OCI-LY7 (cell line): ENCODE measurements at regions not wholly inside any gene's neighbourhood (a gene's known extent, or its start where the extent isn't known, plus 50 kb on each side); places are given as distances from the start of the nearest gene placed in this dataset.

Source experiments
- BruUV-seq: library from RNA; stranded (reverse); fragments of 400-500 nt; replicated peaks from 2 replicates; lab custom pipeline; 2021; lab: Mats Ljungman, UMichigan
- CTCF ChIA-PET: fragments of 300-600 bp; sonication (Branson Sonifier 250); formaldehyde crosslinking; loops from one replicate; lab custom pipeline; 2022; ENCODE audit warnings: antibody characterized with exemption; ENCODE audit not compliant: unreplicated experiment; lab: Charles Lee
- POLR2A ChIA-PET: fragments of 300-600 bp; sonication (Branson Sonifier 250); formaldehyde crosslinking; loops from one replicate; lab custom pipeline; 2022; ENCODE audit warnings: antibody characterized with exemption; lab: Charles Lee
- DNase-seq: peaks from one replicate; pipeline ENCODE4 v3.0.0-alpha.2; 2015; ENCODE audit warnings: low spot score
- H2AFZ ChIP-seq: fragments of 200-600 bp; sonication (generic), shearing (Covaris generic); 2 replicates; pipeline ENCODE4 v1.6.1; 2014; ENCODE audit warnings: mild to moderate bottlenecking, antibody characterized with exemption, low read length, moderate library complexity
- H3K27ac ChIP-seq: fragments of 200-600 bp; sonication (generic); 2 replicates; pipeline ENCODE4 v1.5.1; 2014; ENCODE audit warnings: mixed run types, low read depth, mild to moderate bottlenecking, moderate library complexity, low read length, inconsistent platforms; ENCODE audit not compliant: poor library complexity, severe bottlenecking
- H3K36me3 ChIP-seq: fragments of 200-600 bp; sonication (generic); 2 replicates; pipeline ENCODE4 v1.6.1; 2014; ENCODE audit warnings: mild to moderate bottlenecking, antibody characterized with exemption, low read length, moderate library complexity, mixed read lengths; ENCODE audit not compliant: insufficient read depth
- H3K4me1 ChIP-seq: fragments of 200-600 bp; sonication (generic); 2 replicates; pipeline ENCODE4 v1.5.1; 2014; ENCODE audit warnings: mild to moderate bottlenecking, low read length; ENCODE audit not compliant: insufficient read depth, poor library complexity, severe bottlenecking
- H3K4me2 ChIP-seq: fragments of 200-600 bp; sonication (generic); 2 replicates; pipeline ENCODE4 v1.6.1; 2014; ENCODE audit warnings: mild to moderate bottlenecking, low read length
- H3K4me3 ChIP-seq: fragments of 200-600 bp; sonication (generic); 2 replicates; pipeline ENCODE4 v1.5.1; 2014; ENCODE audit warnings: mild to moderate bottlenecking, low read depth, low read length; ENCODE audit not compliant: poor library complexity, severe bottlenecking
- H3K79me2 ChIP-seq: fragments of 200-600 bp; sonication (generic); 2 replicates; pipeline ENCODE4 v1.6.1; 2016; ENCODE audit warnings: low read depth, mild to moderate bottlenecking, low read length, moderate library complexity, mixed read lengths; ENCODE audit not compliant: insufficient read depth
- H3K9me2 ChIP-seq: fragments of 200-600 bp; sonication (generic); 2 replicates; pipeline ENCODE4 v1.6.1; 2016; ENCODE audit warnings: mild to moderate bottlenecking, low read length, mixed read lengths; ENCODE audit not compliant: insufficient read depth
- H3K9me3 ChIP-seq: fragments of 200-600 bp; sonication (generic); 2 replicates; pipeline ENCODE4 v1.6.1; 2014; ENCODE audit warnings: mild to moderate bottlenecking, mixed run types, low read length, mixed read lengths
- H4K20me1 ChIP-seq: fragments of 200-600 bp; sonication (generic); 2 replicates; pipeline ENCODE4 v1.6.1; 2014; ENCODE audit warnings: mild to moderate bottlenecking, antibody characterized with exemption, low read length, moderate library complexity, mixed read lengths; ENCODE audit not compliant: insufficient read depth
- EZH2phosphoT487 ChIP-seq: fragments of 200-600 bp; sonication (generic); IDR thresholded peaks from 2 replicates; pipeline ENCODE4 v1.6.1; 2018; ENCODE audit warnings: low read depth, borderline replicate concordance, mild to moderate bottlenecking, mixed run types, antibody characterized with exemption, low read length, moderate library complexity, mixed read lengths
- intact Hi-C: fragments of 100-400 bp; cut with micrococcal nuclease; formaldehyde crosslinking; loops from one replicate; pipeline ENCODE4 v1.10.0; 2022; ENCODE audit not compliant: unreplicated experiment
- TF ChIP-seq, protein P1 (sequence below): fragments of 200-600 bp; sonication (generic); conservative IDR thresholded peaks from 2 replicates; pipeline ENCODE4 v1.5.1; 2014; ENCODE audit warnings: mild to moderate bottlenecking, antibody characterized with exemption, low read length, moderate library complexity, mixed read lengths

DNA sequence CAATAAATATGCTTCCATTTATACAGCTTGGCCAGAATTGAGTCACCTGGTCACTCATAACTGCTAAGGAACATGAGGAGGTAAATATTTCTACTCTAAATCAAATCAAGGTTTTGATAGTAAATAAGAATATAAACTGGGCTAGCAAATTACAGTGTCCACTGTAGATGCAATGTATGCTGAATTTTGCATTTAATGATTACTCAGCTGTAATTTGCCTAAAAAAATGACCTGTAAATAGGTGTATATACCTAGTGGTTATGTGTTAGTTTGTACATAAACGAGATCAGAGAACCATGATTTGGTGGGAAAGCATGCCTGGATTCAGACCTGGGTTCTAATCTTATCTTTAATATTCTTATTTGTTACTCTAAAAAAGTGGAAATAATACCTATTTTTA, 76.6 kb upstream of the CNTN1 start:
- DNase-seq, result no peak
- H3K9me3 ChIP-seq, result no peaks in the 10 kb centered on the region
- H4K20me1 ChIP-seq, result no peaks in the 10 kb centered on the region
- no peak overlapping the region for H3K4me2 ChIP-seq
- H3K79me2 ChIP-seq, result no peaks in the 10 kb centered on the region
- no TSS peak for BruUV-seq
- H3K4me1 ChIP-seq, result no peaks in the 10 kb centered on the region
- H3K9me2 ChIP-seq, result no peaks in the 10 kb centered on the region; the same call in 1 of the 2 replicates
- ChIA-PET CTCF (no interaction called here), POLR2A (no interaction called here)
- no peaks in the 10 kb centered on the region for H3K36me3 ChIP-seq
- H3K4me3 ChIP-seq, result no peak overlapping the region
- H2AFZ ChIP-seq, result no peak overlapping the region
- TF ChIP-seq, protein P1, sequence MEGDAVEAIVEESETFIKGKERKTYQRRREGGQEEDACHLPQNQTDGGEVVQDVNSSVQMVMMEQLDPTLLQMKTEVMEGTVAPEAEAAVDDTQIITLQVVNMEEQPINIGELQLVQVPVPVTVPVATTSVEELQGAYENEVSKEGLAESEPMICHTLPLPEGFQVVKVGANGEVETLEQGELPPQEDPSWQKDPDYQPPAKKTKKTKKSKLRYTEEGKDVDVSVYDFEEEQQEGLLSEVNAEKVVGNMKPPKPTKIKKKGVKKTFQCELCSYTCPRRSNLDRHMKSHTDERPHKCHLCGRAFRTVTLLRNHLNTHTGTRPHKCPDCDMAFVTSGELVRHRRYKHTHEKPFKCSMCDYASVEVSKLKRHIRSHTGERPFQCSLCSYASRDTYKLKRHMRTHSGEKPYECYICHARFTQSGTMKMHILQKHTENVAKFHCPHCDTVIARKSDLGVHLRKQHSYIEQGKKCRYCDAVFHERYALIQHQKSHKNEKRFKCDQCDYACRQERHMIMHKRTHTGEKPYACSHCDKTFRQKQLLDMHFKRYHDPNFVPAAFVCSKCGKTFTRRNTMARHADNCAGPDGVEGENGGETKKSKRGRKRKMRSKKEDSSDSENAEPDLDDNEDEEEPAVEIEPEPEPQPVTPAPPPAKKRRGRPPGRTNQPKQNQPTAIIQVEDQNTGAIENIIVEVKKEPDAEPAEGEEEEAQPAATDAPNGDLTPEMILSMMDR, result no peak
- TF ChIP-seq EZH2phosphoT487, result no peak
- intact Hi-C loops, result no loop called here
- no peak overlapping the region for H3K27ac ChIP-seq

DNA sequence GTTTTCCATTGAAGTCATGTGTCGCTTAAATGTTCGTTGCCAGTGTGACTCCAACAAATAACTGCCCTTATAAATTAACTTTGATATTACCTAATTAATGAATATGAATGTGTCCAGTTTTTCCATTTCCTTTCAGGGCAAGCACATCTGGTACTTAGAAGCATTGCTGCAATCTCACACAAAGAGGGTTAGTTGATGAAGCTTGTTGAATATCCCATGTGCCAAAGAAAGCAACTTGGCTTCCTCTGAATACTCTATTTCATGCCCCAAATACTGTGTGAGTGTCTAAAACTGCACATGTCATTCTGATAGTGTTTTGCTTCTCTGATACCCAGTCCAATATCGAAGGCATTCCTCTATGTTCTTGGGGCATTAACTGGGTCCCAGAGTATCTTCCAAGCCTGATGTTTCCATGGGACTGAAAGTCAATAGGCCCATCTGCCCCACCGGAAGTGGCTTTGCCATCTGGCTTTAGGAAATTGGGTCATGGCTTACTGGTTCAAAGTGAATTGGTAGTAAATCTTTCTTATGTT, 75.8 kb upstream of the CNTN1 start:
- intact Hi-C loops, result no loop called here

DNA sequence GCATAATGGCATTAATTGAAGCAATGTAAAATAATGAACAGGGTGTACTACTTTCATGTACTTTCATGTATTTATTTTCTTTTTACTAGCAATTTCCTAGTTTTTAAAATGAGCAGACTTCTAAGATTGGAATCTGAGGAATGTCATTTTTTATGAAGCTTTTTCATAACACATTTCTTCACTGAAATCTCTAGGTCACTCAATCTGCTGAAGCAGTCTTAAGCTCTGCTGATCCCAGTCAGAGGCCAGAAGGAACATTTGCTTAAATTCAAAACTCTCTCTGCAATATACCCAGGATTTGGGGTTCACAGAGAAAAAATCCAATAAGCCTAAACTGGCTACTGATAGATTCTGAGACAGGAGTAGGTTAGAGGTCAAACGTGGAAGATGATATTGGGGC, 73.6 kb upstream of the CNTN1 start:
- ChIA-PET POLR2A (no interaction called here), CTCF (no interaction called here)
- Histone ChIP-seq H3K79me2 (no peaks in the 10 kb centered on the region), H3K4me2 (no peak overlapping the region), H3K9me2 (no peaks in the 10 kb centered on the region; the same call in 1 of the 2 replicates), H3K4me1 (no peaks in the 10 kb centered on the region), H2AFZ (no peak overlapping the region), H3K9me3 (no peaks in the 10 kb centered on the region), H3K27ac (no peak overlapping the region), H3K4me3 (no peak overlapping the region), H3K36me3 (no peaks in the 10 kb centered on the region), H4K20me1 (no peaks in the 10 kb centered on the region)
- BruUV-seq, result no TSS peak
- DNase-seq, result no peak
- intact Hi-C loops, result no loop called here
- TF ChIP-seq, protein P1, result no peak
- TF ChIP-seq EZH2phosphoT487, result no peak

More for the DNA sequence above, 75.8 kb upstream of the CNTN1 start:
- Histone ChIP-seq H3K4me2 (no peak overlapping the region), H3K36me3 (no peaks in the 10 kb centered on the region), H3K79me2 (no peaks in the 10 kb centered on the region), H3K27ac (no peak overlapping the region), H3K9me3 (no peaks in the 10 kb centered on the region), H3K4me1 (no peaks in the 10 kb centered on the region), H2AFZ (no peak overlapping the region), H3K4me3 (no peak overlapping the region), H4K20me1 (no peaks in the 10 kb centered on the region), H3K9me2 (no peaks in the 10 kb centered on the region; the same call in 1 of the 2 replicates)
- POLR2A ChIA-PET, result interaction anchor here (0.7 to 1.1 kb wide), 2 partner anchors 17 to 1393 kb away, joined by 3 read pairs; no protein-coding TSS in a partner anchor
- BruUV-seq, result no TSS peak
- CTCF ChIA-PET, result no interaction called here
- TF ChIP-seq EZH2phosphoT487, result no peak
- TF ChIP-seq, protein P1, result no peak
- no peak for DNase-seq
